ENCODE measurements at regions not wholly inside any gene's neighbourhood (a gene's known extent, or its start where the extent isn't known, plus 50 kb on each side); places are given as distances from the start of the nearest gene placed in this dataset.
A peak's percentile ranks its signal among the peaks of the same experiment; 100 is the strongest.

- no peak for DNase-seq
These were observed 190.5 kb upstream of the DCN start for GRCh38 chr12:91373086-91373485.

- DNase-seq = no peak
These were observed 187.7 kb upstream of the DCN start for GRCh38 chr12:91370086-91370868.

- DNase-seq = no peak
These were observed 186.0 kb upstream of the DCN start for GRCh38 chr12:91368613-91369012.

GRCh38 chr12:91367234-91367849 lies 184.7 kb upstream of the DCN start:
- DNase-seq = no peak

GRCh38 chr12:91364471-91365184 lies 182.0 kb upstream of the DCN start:
- DNase-seq = no peak

- DNase-seq = no peak
These were observed 179.2 kb upstream of the DCN start for GRCh38 chr12:91361864-91362263.

- no peak for DNase-seq
These were observed 174.8 kb upstream of the DCN start for GRCh38 chr12:91357381-91357780.

GRCh38 chr12:91356405-91356804 lies 173.8 kb upstream of the DCN start:
- no peak for DNase-seq

- DNase-seq = peak; percentile 17 to 22
These were observed 172.8 kb upstream of the DCN start for GRCh38 chr12:91355150-91356006.

- no peak for DNase-seq
These were observed 170.6 kb upstream of the DCN start for GRCh38 chr12:91353266-91353665.

- no peak for DNase-seq
These were observed 166.9 kb upstream of the DCN start for GRCh38 chr12:91349476-91349875.

- no peak for DNase-seq
These were observed 165.0 kb upstream of the DCN start for GRCh38 chr12:91347481-91348214.

GRCh38 chr12:91346827-91347226 lies 164.2 kb upstream of the DCN start:
- no peak for DNase-seq

GRCh38 chr12:91344408-91344807 lies 161.8 kb upstream of the DCN start:
- DNase-seq = no peak

- no peak for DNase-seq
These were observed 160.4 kb upstream of the DCN start for GRCh38 chr12:91343010-91343409.

GRCh38 chr12:91339106-91339505 lies 156.5 kb upstream of the DCN start:
- DNase-seq = no peak

GRCh38 chr12:91335699-91336098 lies 153.1 kb upstream of the DCN start:
- no peak for DNase-seq

GRCh38 chr12:91333966-91334365 lies 151.3 kb upstream of the DCN start:
- no peak for DNase-seq

GRCh38 chr12:91332302-91332701 lies 149.7 kb upstream of the DCN start:
- no peak for DNase-seq

- DNase-seq = no peak
These were observed 148.8 kb upstream of the DCN start for GRCh38 chr12:91331371-91331770.

- DNase-seq = no peak
These were observed 145.8 kb upstream of the DCN start for GRCh38 chr12:91328451-91328850.

GRCh38 chr12:91327889-91328288 lies 145.3 kb upstream of the DCN start:
- no peak for DNase-seq
